OCI-LY3 (cell line): ENCODE measurements at regions not wholly inside any gene's neighbourhood (a gene's known extent, or its start where the extent isn't known, plus 50 kb on each side); places are given as distances from the start of the nearest gene placed in this dataset.

Experiments used
- H2AFZ ChIP-seq: fragments of 200-600, 300-600 bp; shearing (Covaris generic); 2 replicates; pipeline ENCODE4 v1.6.0; 2014; ENCODE audit warnings: antibody characterized with exemption, low read depth, low read length
- H3K27ac ChIP-seq: fragments of 200-600, 300-600 bp; sonication (generic); 2 replicates; pipeline ENCODE4 v1.5.1; 2014; ENCODE audit warnings: mild to moderate bottlenecking, low read length, moderate library complexity, mixed read lengths
- H3K27me3 ChIP-seq: fragments of 200-600, 300-600 bp; sonication (generic); 2 replicates; pipeline ENCODE4 v1.6.1; 2014; ENCODE audit warnings: low read depth, low read length, mixed read lengths
- H3K36me3 ChIP-seq: fragments of 200-600, 300-600 bp; sonication (generic); replicated peaks from 2 replicates; pipeline ENCODE3; 2014; ENCODE audit warnings: low read depth, low read length, mixed read lengths
- H3K4me1 ChIP-seq: fragments of 300-600, 200-600 bp; sonication (generic); 2 replicates; pipeline ENCODE4 v1.6.1; 2014; ENCODE audit warnings: low read length, mixed read lengths
- H3K4me2 ChIP-seq: fragments of 200-600, 300-600 bp; sonication (generic); 2 replicates; pipeline ENCODE4 v1.6.1; 2014; ENCODE audit warnings: low read length, mixed read lengths
- H3K4me3 ChIP-seq: fragments of 300-600, 200-600 bp; sonication (generic); 2 replicates; pipeline ENCODE4 v1.5.1; 2014; ENCODE audit warnings: antibody characterized with exemption, mild to moderate bottlenecking, low read length, moderate library complexity
- H3K79me2 ChIP-seq: fragments of 300-600, 200-600 bp; shearing (Covaris generic); 2 replicates; pipeline ENCODE4 v1.6.1; 2014; ENCODE audit warnings: mild to moderate bottlenecking, low read length, mixed read lengths
- H3K9ac ChIP-seq: fragments of 300-600, 200-600 bp; shearing (Covaris generic); 2 replicates; pipeline ENCODE4 v1.6.0; 2014; ENCODE audit warnings: mild to moderate bottlenecking, low read length, moderate library complexity
- H3K9me3 ChIP-seq: fragments of 200-600, 300-600 bp; shearing (Covaris generic); 2 replicates; pipeline ENCODE4 v1.6.1; 2014; ENCODE audit warnings: low read length, mixed read lengths; ENCODE audit not compliant: insufficient read depth
- H4K20me1 ChIP-seq: fragments of 200-600, 300-600 bp; sonication (generic); 2 replicates; pipeline ENCODE4 v1.6.1; 2016; ENCODE audit warnings: low read length, mixed read lengths; ENCODE audit not compliant: insufficient read depth
- CTCF ChIP-seq: fragments of 200-600, 300-600 bp; sonication (generic); IDR thresholded peaks from 2 replicates; pipeline ENCODE4 v1.5.1; 2014; ENCODE audit warnings: antibody characterized with exemption, low read length, low read depth
- EZH2phosphoT487 ChIP-seq: fragments of 200-600 bp; shearing (Covaris generic); IDR thresholded peaks from 2 replicates; pipeline ENCODE4 v1.6.1; 2018; ENCODE audit warnings: antibody characterized with exemption, mixed run types, low read depth

GRCh38 chr3:189084620-189085019 lies 87.2 kb upstream of the TPRG1 start:
- no peaks in the 10 kb centered on the region for H4K20me1 ChIP-seq
- H3K27ac ChIP-seq, result no peak overlapping the region
- no peak overlapping the region for H2AFZ ChIP-seq
- H3K4me1 ChIP-seq, result no peaks in the 10 kb centered on the region
- H3K9me3 ChIP-seq, result no peaks in the 10 kb centered on the region
- peaks cover 18% of the 10 kb centered on the region; the same call in 1 of the 2 replicates for H3K27me3 ChIP-seq
- H3K9ac ChIP-seq, result no peak overlapping the region
- H3K36me3 ChIP-seq, result no peaks in the 10 kb centered on the region
- TF ChIP-seq EZH2phosphoT487, result no peak
- no peak for TF ChIP-seq CTCF
- no peak overlapping the region for H3K4me3 ChIP-seq
- no peaks in the 10 kb centered on the region for H3K79me2 ChIP-seq
- H3K4me2 ChIP-seq, result no peak overlapping the region

- Histone ChIP-seq H3K4me1 (no peaks in the 10 kb centered on the region), H3K27ac (no peak overlapping the region), H3K27me3 (peaks cover 5% of the 10 kb centered on the region; the same call in 1 of the 2 replicates), H3K4me2 (no peak overlapping the region), H4K20me1 (no peaks in the 10 kb centered on the region), H3K9ac (no peak overlapping the region), H2AFZ (no peak overlapping the region), H3K36me3 (no peaks in the 10 kb centered on the region), H3K4me3 (no peak overlapping the region), H3K79me2 (no peaks in the 10 kb centered on the region), H3K9me3 (no peaks in the 10 kb centered on the region)
- TF ChIP-seq CTCF (no peak), EZH2phosphoT487 (no peak)
Measured at GRCh38 chr3:189092547-189092946, 79.2 kb upstream of the TPRG1 start.

GRCh38 chr3:189094539-189094938 lies 77.2 kb upstream of the TPRG1 start:
- no peak overlapping the region for H3K4me3 ChIP-seq
- peaks cover 3% of the 10 kb centered on the region; the same call in 1 of the 2 replicates for H3K27me3 ChIP-seq
- H4K20me1 ChIP-seq, result no peaks in the 10 kb centered on the region
- H2AFZ ChIP-seq, result no peak overlapping the region
- H3K9ac ChIP-seq, result no peak overlapping the region
- no peaks in the 10 kb centered on the region for H3K36me3 ChIP-seq
- peaks cover 3% of the 10 kb centered on the region; the same call in 1 of the 2 replicates for H3K4me1 ChIP-seq
- H3K27ac ChIP-seq, result no peak overlapping the region
- H3K9me3 ChIP-seq, result no peaks in the 10 kb centered on the region
- TF ChIP-seq EZH2phosphoT487 (no peak), CTCF (no peak)
- H3K79me2 ChIP-seq, result no peaks in the 10 kb centered on the region
- no peak overlapping the region for H3K4me2 ChIP-seq

GRCh38 chr3:189096092-189096491 lies 75.7 kb upstream of the TPRG1 start:
- H3K27ac ChIP-seq, result no peak overlapping the region

More at GRCh38 chr3:189096092-189096491, 75.7 kb upstream of the TPRG1 start:
- H3K36me3 ChIP-seq, result no peaks in the 10 kb centered on the region
- no peaks in the 10 kb centered on the region for H4K20me1 ChIP-seq
- TF ChIP-seq CTCF, result no peak
- no peak for TF ChIP-seq EZH2phosphoT487
- H3K79me2 ChIP-seq, result no peaks in the 10 kb centered on the region
- no peaks in the 10 kb centered on the region for H3K27me3 ChIP-seq
- no peak overlapping the region for H3K9ac ChIP-seq
- H3K4me1 ChIP-seq, result peaks cover 3% of the 10 kb centered on the region; the same call in 1 of the 2 replicates
- no peak overlapping the region for H3K4me2 ChIP-seq
- no peaks in the 10 kb centered on the region for H3K9me3 ChIP-seq
- H3K4me3 ChIP-seq, result no peak overlapping the region
- no peak overlapping the region for H2AFZ ChIP-seq
